Panc1 (cell line): ENCODE measurements at regions not wholly inside any gene's neighbourhood (a gene's known extent, or its start where the extent isn't known, plus 50 kb on each side); places are given as distances from the start of the nearest gene placed in this dataset.

Source experiments
- ATAC-seq: fragments of 200-7000 bp; cut with Tn5 transposase; 2 replicates; pipeline ENCODE4 v1.9.1; 2020; ENCODE audit warnings: mild to moderate bottlenecking, moderate library complexity
- BruUV-seq: library from RNA; stranded (reverse); fragments of 400-500 nt; replicated peaks from 2 replicates; lab custom pipeline; 2021; lab: Mats Ljungman, UMichigan
- CTCF ChIA-PET: fragments of 300-600 bp; sonication (Branson Sonifier 250); formaldehyde crosslinking; loops from one replicate; lab custom pipeline; 2022; ENCODE audit warnings: antibody characterized with exemption; lab: Charles Lee
- POLR2A ChIA-PET: fragments of 300-600 bp; sonication (Branson Sonifier 250); formaldehyde crosslinking; loops from one replicate; lab custom pipeline; 2022; ENCODE audit warnings: antibody characterized with exemption; lab: Charles Lee
- DNase-seq: peaks from one replicate; pipeline ENCODE4 v3.0.0-alpha.2; 2010; ENCODE audit warnings: low read depth, low spot score
- H3K27ac ChIP-seq: 2 replicates; pipeline ENCODE4 v1.5.1; 2011; ENCODE audit warnings: mild to moderate bottlenecking, low read length, inconsistent platforms
- H3K27me3 ChIP-seq: fragments of 200-500 bp; sonication (Bioruptor generic); 2 replicates; pipeline ENCODE4 v1.6.0; 2014; ENCODE audit warnings: low read length, inconsistent platforms; ENCODE audit not compliant: control insufficient read depth, insufficient read depth
- H3K36me3 ChIP-seq: fragments of 200-500 bp; sonication (Bioruptor generic); 2 replicates; pipeline ENCODE4 v1.5.1; 2014; ENCODE audit warnings: inconsistent platforms, mild to moderate bottlenecking, low read length, moderate library complexity; ENCODE audit not compliant: control insufficient read depth, insufficient read depth
- H3K4me1 ChIP-seq: 2 replicates; pipeline ENCODE4 v1.5.1; 2011; ENCODE audit warnings: inconsistent platforms, mild to moderate bottlenecking, low read length, moderate library complexity; ENCODE audit not compliant: control insufficient read depth, insufficient read depth
- H3K4me3 ChIP-seq, 2 experiments: 2 replicates each; pipeline ENCODE4 v1.5.1; 2011 to 2012; ENCODE audit warnings: low read depth in 2 of 2, low read length in 2 of 2, mild to moderate bottlenecking in 2 of 2, inconsistent platforms in 1 of 2, moderate library complexity in 1 of 2
- H3K9me3 ChIP-seq: fragments of 200-500 bp; sonication (Bioruptor generic); 2 replicates; pipeline ENCODE4 v1.5.1; 2014; ENCODE audit warnings: low read depth, mild to moderate bottlenecking, inconsistent platforms, low read length, moderate library complexity; ENCODE audit not compliant: control insufficient read depth, insufficient read depth
- CTCF ChIP-seq: fragments of 450-650 bp; IDR thresholded peaks from 2 replicates; pipeline ENCODE4 v1.5.1; 2017; ENCODE audit warnings: mild to moderate bottlenecking
- POLR2AphosphoS5 ChIP-seq: IDR thresholded peaks from 2 replicates; pipeline ENCODE4 v1.6.1; 2012; ENCODE audit warnings: mild to moderate bottlenecking, low read depth, low read length, moderate library complexity
- SIN3A ChIP-seq: IDR thresholded peaks from 2 replicates; pipeline ENCODE4 v1.6.1; 2012; ENCODE audit warnings: low read depth, mild to moderate bottlenecking, low read length, moderate library complexity, borderline replicate concordance; ENCODE audit not compliant: insufficient read depth
- TCF7L2 ChIP-seq: IDR thresholded peaks from 2 replicates; pipeline ENCODE4 v1.6.1; 2011; ENCODE audit warnings: mild to moderate bottlenecking, low read depth, low read length, inconsistent platforms
- in situ Hi-C: cut with HindIII; loops from 2 replicates; pipeline ENCODE4 v1.10.0; 2016; ENCODE audit warnings: low sequenced_read_pairs, low pct_unique_long_range_greater_than_20kb
- intact Hi-C: fragments of 100-400 bp; cut with micrococcal nuclease; formaldehyde crosslinking; loops from one replicate; pipeline ENCODE4 v1.10.0; 2022; ENCODE audit not compliant: unreplicated experiment
- TF ChIP-seq, protein P1 (sequence below), 2 experiments: IDR thresholded peaks; 2 replicates each; pipeline ENCODE4 v1.6.1; 2011 to 2012; ENCODE audit warnings: low read depth in 2 of 2, control low read depth in 1 of 2, low read length in 1 of 2, mild to moderate bottlenecking in 1 of 2, moderate library complexity in 1 of 2; ENCODE audit not compliant: insufficient read depth in 1 of 2

GRCh38 chr5:163642904-163643303 lies 137.5 kb downstream of the MAT2B start:
- DNase-seq (no peak), ATAC-seq (no peak)
- Histone ChIP-seq H3K4me1 (no peaks in the 10 kb centered on the region), H3K4me3 (no peak overlapping the region), H3K27ac (no peak overlapping the region), H3K27me3 (no peaks in the 10 kb centered on the region), H3K36me3 (no peaks in the 10 kb centered on the region), H3K9me3 (no peaks in the 10 kb centered on the region)
- in situ Hi-C loops (no loop called here), intact Hi-C loops (no loop called here)
- no TSS peak for BruUV-seq
- POLR2A ChIA-PET, result no interaction called here
- TF ChIP-seq CTCF, result no peak
- no peak for TF ChIP-seq SIN3A
- TF ChIP-seq TCF7L2, result no peak
- TF ChIP-seq, protein P1, sequence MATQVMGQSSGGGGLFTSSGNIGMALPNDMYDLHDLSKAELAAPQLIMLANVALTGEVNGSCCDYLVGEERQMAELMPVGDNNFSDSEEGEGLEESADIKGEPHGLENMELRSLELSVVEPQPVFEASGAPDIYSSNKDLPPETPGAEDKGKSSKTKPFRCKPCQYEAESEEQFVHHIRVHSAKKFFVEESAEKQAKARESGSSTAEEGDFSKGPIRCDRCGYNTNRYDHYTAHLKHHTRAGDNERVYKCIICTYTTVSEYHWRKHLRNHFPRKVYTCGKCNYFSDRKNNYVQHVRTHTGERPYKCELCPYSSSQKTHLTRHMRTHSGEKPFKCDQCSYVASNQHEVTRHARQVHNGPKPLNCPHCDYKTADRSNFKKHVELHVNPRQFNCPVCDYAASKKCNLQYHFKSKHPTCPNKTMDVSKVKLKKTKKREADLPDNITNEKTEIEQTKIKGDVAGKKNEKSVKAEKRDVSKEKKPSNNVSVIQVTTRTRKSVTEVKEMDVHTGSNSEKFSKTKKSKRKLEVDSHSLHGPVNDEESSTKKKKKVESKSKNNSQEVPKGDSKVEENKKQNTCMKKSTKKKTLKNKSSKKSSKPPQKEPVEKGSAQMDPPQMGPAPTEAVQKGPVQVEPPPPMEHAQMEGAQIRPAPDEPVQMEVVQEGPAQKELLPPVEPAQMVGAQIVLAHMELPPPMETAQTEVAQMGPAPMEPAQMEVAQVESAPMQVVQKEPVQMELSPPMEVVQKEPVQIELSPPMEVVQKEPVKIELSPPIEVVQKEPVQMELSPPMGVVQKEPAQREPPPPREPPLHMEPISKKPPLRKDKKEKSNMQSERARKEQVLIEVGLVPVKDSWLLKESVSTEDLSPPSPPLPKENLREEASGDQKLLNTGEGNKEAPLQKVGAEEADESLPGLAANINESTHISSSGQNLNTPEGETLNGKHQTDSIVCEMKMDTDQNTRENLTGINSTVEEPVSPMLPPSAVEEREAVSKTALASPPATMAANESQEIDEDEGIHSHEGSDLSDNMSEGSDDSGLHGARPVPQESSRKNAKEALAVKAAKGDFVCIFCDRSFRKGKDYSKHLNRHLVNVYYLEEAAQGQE (IDR thresholded peaks at IDR 0.05; ENCODE audit: insufficient read depth in 1 of 2, low read depth in 2 of 2, low read length in 1 of 2), result no peak
- no peak for TF ChIP-seq POLR2AphosphoS5
- CTCF ChIA-PET, result no interaction called here

GRCh38 chr5:163645421-163646416 lies 140.3 kb downstream of the MAT2B start:
- Histone ChIP-seq H3K27me3 (no peaks in the 10 kb centered on the region), H3K9me3 (no peaks in the 10 kb centered on the region), H3K4me1 (no peaks in the 10 kb centered on the region), H3K36me3 (no peaks in the 10 kb centered on the region), H3K4me3 (no peak overlapping the region), H3K27ac (no peak overlapping the region)
- no peak for ATAC-seq
- ChIA-PET CTCF (no interaction called here), POLR2A (no interaction called here)
- TF ChIP-seq TCF7L2 (no peak), SIN3A (no peak)
- TF ChIP-seq, protein P1 (IDR thresholded peaks at IDR 0.05; ENCODE audit: insufficient read depth in 1 of 2, low read depth in 2 of 2, low read length in 1 of 2), result no peak
- in situ Hi-C loops, result no loop called here
- no TSS peak for BruUV-seq
- DNase-seq, result no peak
- intact Hi-C loops, result no loop called here
